ENCODE measurements at regions not wholly inside any gene's neighbourhood (a gene's known extent, or its start where the extent isn't known, plus 50 kb on each side); places are given as distances from the start of the nearest gene placed in this dataset.
"Not testable (repeated sequence)": the region's sequence is repeated elsewhere in the genome, so short reads cannot be mapped to it uniquely, and the experiment has no call there.

- not testable (repeated sequence) for DNase-seq (ENCODE audit: low read depth)
These were observed 822.1 kb downstream of the KCNMA1 start for GRCh38 chr10:76815505-76815904.

DNA sequence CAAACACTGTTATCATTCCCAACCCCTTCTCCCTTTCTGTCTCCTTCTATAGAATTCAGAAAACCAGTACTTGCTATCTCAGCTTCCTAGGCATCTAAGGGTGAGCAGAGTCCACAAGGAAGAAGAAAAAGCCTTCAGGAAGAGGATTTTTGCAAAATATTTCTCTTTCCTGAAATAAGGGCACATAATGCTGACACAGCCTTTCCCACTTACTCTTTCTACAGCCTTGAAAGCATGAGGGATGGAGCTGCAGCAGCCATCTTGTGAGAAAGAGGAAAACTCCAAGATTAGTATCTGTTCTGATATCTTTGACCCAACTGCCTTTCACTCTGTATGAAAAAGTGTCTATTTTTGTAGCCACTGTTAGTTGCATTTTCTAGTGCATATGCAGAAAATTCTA lies 826.2 kb downstream of the KCNMA1 start:
- DNase-seq (ENCODE audit: low read depth): no peak

DNA sequence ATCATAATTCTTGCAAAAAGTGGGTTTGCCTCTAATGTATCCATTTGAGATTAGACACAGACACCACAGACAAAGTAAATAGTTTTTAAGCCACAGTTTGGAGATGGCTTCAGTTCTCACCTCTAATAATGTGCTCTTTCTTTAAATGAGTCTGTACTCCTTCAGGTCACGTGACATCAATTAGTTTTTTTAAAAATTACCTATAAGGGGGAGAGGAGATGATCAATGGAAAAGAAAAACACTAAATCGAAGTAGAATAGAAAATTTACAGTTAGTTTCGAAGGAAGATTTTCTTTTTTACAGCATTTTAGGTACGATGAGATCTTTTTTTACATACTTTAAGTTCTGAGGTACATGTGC lies 849.2 kb downstream of the KCNMA1 start:
- no peak for DNase-seq (ENCODE audit: low read depth)

- no peak for DNase-seq (ENCODE audit: low read depth)
These were observed 849.7 kb downstream of the KCNMA1 start for GRCh38 chr10:76787746-76788451.

- DNase-seq (ENCODE audit: low read depth): peak; percentile 4
These were observed 851.0 kb downstream of the KCNMA1 start for GRCh38 chr10:76786504-76787072.

DNA sequence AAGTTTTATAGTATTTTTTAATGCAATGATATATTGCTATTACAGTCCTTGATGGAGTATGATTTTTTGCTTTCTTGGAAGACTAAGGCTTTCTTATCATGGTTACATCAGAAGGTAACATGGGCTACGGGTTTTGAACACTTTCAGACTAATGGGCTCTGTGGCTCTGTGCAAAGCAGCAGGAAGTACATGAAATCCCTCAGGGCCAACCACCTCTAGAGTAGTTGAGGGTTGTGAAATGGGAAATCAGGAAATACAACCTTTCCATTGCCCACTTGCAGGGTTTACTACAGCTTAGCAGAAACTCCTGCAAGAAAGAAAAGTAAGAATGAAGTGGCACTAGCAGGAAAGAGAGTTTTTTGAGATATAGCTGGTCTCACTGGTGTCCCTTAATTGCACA lies 853.5 kb downstream of the KCNMA1 start:
- no peak for DNase-seq (ENCODE audit: low read depth)

- DNase-seq (ENCODE audit: low read depth): no peak
These were observed 857.8 kb downstream of the KCNMA1 start for GRCh38 chr10:76779796-76780301.

- DNase-seq (ENCODE audit: low read depth): peak; percentile 30
These were observed 858.5 kb downstream of the KCNMA1 start for GRCh38 chr10:76778914-76779795.

GRCh38 chr10:76774987-76775603 lies 862.5 kb downstream of the KCNMA1 start:
- no peak for DNase-seq (ENCODE audit: low read depth)

- no peak for DNase-seq (ENCODE audit: low read depth)
These were observed 868.0 kb downstream of the KCNMA1 start for GRCh38 chr10:76769582-76769981.

GRCh38 chr10:76769161-76769560 lies 868.4 kb downstream of the KCNMA1 start:
- DNase-seq (ENCODE audit: low read depth): no peak

- no peak for DNase-seq (ENCODE audit: low read depth)
These were observed 870.9 kb downstream of the KCNMA1 start for GRCh38 chr10:76766682-76767081.

DNA sequence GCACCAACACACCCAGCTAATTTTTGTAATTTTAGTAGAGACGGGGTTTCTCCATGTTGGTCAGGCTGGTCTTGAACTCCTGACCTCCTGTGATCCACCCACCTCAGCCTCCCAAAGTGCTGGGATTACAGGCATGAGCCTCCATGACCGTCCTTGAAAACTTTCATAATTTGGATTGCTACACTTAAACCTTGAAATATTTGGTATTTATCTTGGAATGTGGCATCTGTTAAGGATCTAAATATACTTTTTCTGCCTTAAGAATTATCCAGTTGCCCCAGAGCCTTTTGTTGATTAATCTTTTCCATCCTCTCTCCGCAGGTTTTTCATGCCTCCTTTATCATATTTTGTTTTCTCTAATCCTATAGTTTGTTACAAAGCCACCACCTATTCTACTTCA lies 872.7 kb downstream of the KCNMA1 start:
- not testable (repeated sequence) for DNase-seq (ENCODE audit: low read depth)

GRCh38 chr10:76764177-76764576 lies 873.4 kb downstream of the KCNMA1 start:
- DNase-seq (ENCODE audit: low read depth): no peak

DNA sequence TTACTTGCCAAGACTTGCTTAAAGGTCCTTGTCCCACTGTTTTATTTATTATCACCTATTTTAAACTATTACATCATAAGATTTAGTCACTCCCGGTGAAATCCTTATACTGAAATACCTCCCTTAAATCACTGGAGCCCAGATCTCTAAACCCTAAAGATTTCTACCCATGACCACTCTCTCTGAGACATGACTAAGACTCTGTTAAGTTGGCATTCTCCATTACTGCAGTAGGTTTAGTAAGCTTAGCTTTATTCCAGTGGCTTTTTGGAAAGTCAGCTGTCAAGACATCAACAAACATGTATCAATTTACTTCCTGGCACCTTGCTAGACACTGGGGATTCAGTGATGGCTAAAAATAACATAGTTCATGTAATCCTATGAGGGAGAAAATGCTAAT lies 874.2 kb downstream of the KCNMA1 start:
- no peak for DNase-seq (ENCODE audit: low read depth)

GRCh38 chr10:76759681-76760080 lies 877.9 kb downstream of the KCNMA1 start:
- DNase-seq (ENCODE audit: low read depth): no peak

DNA sequence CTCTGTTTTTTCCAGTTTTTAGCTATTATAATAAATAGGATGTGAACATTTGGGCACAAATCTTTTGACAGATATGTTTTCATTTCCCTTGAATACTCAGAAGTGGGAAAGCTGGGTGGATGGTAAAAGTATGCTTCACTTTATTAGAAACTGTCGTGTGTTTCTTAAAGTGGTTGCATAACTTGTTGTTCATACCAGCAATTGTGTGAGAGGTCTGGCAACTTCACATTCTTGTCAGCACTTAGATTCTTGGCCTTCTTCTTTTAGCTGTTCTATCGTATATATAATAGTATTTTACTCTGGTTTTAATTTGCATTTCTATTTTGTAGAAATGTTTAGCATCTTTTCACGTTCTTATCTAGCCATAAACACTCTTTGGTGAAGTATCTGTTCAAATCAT lies 894.4 kb downstream of the KCNMA1 start:
- no peak for DNase-seq (ENCODE audit: low read depth)

GRCh38 chr10:76740514-76740913 lies 897.1 kb downstream of the KCNMA1 start:
- DNase-seq (ENCODE audit: low read depth): no peak

DNA sequence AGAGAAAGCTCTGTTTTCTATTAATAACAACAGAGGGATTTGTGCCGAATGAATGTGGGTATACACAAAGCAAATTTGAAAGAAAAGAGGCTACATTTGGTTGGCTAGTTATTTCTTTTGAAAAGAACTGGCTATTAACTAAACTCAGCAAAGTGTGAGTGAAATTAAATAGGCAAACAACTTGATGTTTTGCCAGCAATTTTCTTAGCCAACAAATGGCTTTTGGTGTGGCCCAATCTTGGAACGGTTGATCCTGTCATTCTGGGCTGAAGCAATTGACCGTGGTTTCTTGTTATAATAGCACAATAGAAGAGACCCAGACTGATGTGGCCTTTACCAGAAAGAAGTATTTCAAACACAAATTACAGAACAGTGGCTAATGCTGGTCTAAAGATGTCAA lies 898.6 kb downstream of the KCNMA1 start:
- DNase-seq (ENCODE audit: low read depth): no peak

GRCh38 chr10:76736815-76737618 lies 900.6 kb downstream of the KCNMA1 start:
- no peak for DNase-seq (ENCODE audit: low read depth)

- no peak for DNase-seq (ENCODE audit: low read depth)
These were observed 901.2 kb downstream of the KCNMA1 start for GRCh38 chr10:76736392-76736791.

GRCh38 chr10:76735866-76736265 lies 901.7 kb downstream of the KCNMA1 start:
- DNase-seq (ENCODE audit: low read depth): no peak
